ENCODE measurements at regions not wholly inside any gene's neighbourhood (a gene's known extent, or its start where the extent isn't known, plus 50 kb on each side); places are given as distances from the start of the nearest gene placed in this dataset.

- no peak for DNase-seq (ENCODE audit: low spot score)
These were observed 559.8 kb upstream of the TYRP1 start for GRCh38 chr9:12133416-12133815.

DNA sequence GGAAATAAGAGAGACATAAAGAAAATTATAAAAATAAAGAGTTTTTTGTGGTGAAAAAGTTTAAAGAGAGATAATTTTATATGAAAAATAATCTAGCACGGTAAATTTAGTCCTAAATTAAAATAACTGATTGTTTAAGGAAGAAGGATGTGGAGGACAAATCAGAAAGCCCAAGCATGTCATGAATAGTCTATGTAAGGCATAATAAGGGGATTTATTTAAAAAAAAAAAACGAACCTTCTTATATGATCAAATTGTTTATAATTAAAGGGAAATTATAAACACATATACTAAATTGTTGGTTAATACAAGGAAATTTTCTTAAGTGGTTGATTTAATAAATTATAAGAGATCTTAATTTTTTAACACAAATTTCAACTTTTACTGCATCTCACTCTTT, 551.8 kb upstream of the TYRP1 start:
- no peak for DNase-seq (ENCODE audit: low spot score)

DNA sequence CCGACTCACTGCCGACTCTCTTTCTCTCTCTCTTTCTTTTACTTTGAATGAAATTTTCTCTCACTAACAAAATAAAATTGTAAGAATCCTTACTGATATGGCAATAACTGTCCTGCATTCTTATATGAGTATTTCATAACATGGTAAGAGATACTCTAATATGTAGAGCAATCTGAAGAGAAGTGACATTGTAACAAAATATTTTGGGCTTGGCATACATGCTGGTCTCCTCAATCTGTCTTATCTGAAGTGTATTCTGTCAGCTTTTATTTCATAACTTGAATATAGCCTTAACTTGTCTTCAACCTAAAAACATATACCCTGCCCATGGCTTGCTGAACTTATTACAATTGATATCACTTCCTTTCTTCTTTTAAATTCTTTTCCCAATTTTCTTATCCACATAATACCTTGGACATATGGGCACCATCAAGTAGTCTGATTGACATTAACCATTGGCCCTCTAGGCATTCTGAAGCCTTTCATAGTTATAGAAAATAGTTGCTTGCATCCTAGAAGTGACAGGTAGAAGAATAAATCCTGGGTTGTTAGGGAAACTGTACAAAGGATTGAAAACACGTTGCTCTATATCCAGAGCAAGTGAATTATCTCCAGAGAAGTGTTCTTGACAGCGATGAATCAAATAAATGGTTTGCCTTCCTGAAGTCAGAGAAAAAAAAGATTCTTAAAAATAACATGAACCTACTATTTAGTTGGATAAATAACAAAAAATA, 537.6 kb upstream of the TYRP1 start:
- no peak for DNase-seq (ENCODE audit: low spot score)

- no peak for DNase-seq (ENCODE audit: low spot score)
These were observed 530.9 kb upstream of the TYRP1 start for GRCh38 chr9:12162181-12162815.

GRCh38 chr9:12163723-12164458, 529.3 kb upstream of the TYRP1 start:
- no peak for DNase-seq (ENCODE audit: low spot score)

- DNase-seq (ENCODE audit: low spot score), result no peak
These were observed 526.7 kb upstream of the TYRP1 start for GRCh38 chr9:12166518-12166917.

DNA sequence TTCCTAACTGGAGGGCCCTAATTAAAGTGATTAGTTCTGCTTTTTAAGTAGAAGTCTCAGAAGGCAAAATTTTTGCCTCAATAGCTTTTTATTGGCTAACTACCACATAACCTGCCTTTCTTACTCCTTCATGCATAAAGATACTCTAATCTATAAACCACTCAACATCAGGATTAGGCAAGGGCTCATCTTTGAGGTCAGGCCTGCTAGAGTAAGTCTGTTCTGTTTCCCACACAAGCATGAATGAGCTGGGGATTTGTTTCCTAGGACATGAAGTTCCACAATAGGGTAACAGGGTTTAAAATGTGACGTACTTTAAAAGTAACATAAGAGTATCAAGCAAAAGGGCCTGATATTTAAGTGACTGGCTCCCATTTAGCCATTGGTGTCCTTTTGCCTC, 522.7 kb upstream of the TYRP1 start:
- DNase-seq (ENCODE audit: low spot score), result no peak

GRCh38 chr9:12178634-12179033, 514.6 kb upstream of the TYRP1 start:
- no peak for DNase-seq (ENCODE audit: low spot score)

- DNase-seq (ENCODE audit: low spot score), result no peak
These were observed 510.4 kb upstream of the TYRP1 start for GRCh38 chr9:12182806-12183205.

GRCh38 chr9:12183321-12183720, 509.9 kb upstream of the TYRP1 start:
- no peak for DNase-seq (ENCODE audit: low spot score)

DNA sequence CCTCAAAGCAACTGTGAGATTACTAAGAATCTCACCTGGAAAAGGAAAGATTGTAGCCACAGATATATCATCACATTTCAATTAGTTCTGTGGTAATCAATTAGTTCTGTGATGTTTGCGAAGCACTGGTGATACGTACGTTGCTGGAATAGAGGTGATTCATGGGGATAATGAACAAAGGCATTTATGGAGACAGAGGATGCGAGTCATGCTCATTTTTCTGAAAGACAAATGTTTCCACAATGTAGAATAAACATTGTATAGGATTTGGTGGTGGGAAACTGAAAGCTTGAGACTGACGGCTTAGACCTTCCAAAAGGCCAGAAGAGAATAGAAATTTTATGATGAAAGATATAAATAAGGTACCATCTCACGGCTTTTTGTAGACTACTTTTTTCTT, 507.3 kb upstream of the TYRP1 start:
- no peak for DNase-seq (ENCODE audit: low spot score)

DNA sequence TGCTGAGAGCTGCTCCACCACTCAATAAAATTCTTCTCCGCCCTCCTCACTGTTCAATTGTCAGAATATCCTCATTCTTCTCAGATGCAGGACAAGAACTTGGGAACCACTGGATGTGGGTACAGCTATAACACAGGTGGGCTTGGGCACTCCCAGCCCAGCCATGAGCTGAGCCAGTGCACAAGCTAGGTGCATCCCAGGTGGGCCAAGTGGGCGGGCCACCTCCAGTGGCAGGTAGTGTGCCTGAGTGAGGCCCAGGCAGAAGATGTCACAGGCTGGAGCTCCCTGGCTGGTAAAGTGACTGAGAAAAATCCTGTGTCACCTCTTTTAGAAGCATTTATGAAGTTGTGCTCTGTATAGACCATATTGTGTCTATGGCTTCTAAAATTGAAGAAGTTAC, 501.6 kb upstream of the TYRP1 start:
- no peak for DNase-seq (ENCODE audit: low spot score)

DNA sequence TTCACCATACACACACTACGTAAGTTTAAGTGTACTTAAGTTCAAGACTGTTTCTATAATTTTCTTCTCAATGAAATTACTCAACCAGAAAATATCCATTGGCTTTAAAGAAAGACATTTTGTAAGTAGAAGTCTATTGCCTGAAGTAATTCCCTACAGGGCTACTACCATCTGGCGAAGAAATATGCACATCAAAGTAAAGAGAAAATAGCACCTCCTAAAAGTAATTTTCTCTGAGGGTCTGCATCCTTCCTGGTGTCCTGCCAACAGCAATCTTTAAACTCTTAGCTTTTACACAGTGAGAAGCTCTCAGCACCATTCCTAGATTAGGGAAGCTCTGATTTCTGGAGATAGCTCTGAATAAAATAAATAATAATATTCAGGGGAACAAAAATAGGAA, 498.5 kb upstream of the TYRP1 start:
- no peak for DNase-seq (ENCODE audit: low spot score)

DNA sequence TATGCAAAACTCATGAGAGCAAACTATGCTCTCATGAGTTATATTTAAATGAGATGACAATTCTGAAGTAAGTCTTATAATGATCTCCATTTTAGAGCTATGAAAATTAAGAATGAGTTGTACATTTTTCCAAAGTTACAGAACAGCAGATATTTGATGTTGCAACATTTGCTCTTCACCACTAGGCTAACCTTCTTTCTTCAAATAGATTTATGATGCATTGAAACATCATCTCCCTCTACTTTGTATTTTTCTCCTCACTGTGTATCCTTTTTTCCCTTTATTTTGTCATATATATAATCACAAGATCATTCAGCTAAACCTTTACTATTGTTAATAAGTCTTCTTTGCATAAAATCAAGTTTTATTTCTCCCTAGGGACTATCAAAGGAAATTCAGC, 497.7 kb upstream of the TYRP1 start:
- DNase-seq (ENCODE audit: low spot score), result no peak

DNA sequence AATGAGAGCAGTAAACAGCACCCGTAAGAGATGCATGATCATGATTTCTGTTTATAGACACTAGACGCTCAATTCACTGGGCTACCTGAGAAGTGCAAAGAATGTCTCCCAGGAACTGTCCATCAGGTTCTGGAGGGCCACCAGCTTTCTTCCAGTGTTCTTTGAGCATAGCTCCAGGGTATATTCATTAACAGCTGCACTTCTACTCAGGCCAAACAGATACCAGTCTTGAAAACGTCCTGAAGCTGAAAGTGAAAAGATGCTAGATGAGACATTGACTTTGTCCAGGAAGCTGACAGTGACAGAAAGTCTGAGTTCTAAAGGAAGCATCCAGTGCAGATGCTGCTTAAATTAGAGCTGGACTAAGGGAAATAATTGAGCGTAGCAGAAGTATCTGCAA, 488.7 kb upstream of the TYRP1 start:
- DNase-seq (ENCODE audit: low spot score), result no peak

DNA sequence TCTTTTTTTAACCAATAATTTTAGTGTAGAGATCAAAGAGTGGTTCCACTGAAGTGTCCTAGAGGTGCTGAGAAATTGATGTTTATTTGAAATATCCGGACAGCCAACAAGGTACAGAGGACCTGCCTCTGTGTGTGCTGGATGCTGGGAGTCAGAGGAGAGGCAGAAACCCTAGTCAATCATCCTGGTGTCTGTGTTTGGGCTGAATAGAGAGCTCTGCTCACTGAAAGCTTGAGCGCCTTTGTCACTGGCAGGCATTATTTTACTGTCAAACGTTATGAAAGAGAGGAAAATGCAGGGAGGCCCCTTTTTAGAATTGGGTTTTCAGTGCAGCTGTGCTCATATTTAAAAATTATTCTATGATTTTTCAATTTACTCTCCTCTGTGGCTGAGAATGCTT, 480.3 kb upstream of the TYRP1 start:
- DNase-seq (ENCODE audit: low spot score), result no peak

GRCh38 chr9:12221470-12221869, 471.7 kb upstream of the TYRP1 start:
- no peak for DNase-seq (ENCODE audit: low spot score)

DNA sequence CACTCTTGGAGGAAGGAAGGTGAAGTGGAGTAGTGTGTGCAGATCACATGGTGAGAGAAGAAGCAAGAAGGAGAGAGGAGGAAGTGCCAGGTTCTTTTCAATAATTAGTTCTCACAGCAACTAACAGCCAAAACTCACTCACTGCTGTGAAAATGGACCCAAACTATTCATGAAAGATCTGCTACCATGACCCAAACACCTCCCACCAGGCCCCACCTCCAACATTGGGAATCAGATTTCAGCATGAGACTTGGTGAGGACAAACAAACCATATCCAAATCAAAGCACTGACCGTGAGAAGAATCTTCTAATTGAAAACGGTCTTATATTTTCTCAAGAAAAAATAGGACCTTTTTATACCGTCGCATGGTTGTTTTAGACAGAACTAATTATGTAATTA, 468.7 kb upstream of the TYRP1 start:
- no peak for DNase-seq (ENCODE audit: low spot score)

DNA sequence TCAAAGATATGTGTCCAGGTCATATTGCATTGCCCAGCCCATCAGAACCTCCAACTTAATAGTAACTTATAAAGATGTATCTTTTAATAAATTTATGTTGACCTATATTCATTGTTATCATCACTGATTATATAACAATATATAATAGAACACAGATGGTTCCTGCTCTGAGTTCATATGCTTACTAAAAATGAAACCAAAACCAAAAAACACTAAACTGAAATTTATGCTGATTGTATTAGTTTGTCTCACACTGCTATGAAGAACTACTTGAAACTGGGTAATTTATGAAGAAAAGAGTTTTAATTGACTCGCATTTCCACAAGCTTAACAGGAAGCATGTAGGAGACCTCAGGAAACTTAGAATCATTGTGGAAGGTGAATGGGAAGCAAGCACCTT, 462.5 kb upstream of the TYRP1 start:
- no peak for DNase-seq (ENCODE audit: low spot score)

- DNase-seq (ENCODE audit: low spot score), result no peak
These were observed 461.4 kb upstream of the TYRP1 start for GRCh38 chr9:12231832-12232231.

GRCh38 chr9:12232836-12233235, 460.3 kb upstream of the TYRP1 start:
- no peak for DNase-seq (ENCODE audit: low spot score)

GRCh38 chr9:12253941-12254340, 439.2 kb upstream of the TYRP1 start:
- no peak for DNase-seq (ENCODE audit: low spot score)

GRCh38 chr9:12266758-12267157, 426.4 kb upstream of the TYRP1 start:
- no peak for DNase-seq (ENCODE audit: low spot score)
